PC-3 (cell line): ENCODE measurements at regions not wholly inside any gene's neighbourhood (a gene's known extent, or its start where the extent isn't known, plus 50 kb on each side); places are given as distances from the start of the nearest gene placed in this dataset.

Experiments used
- ATAC-seq: fragments of 200-7000 bp; cut with Tn5 transposase; 2 replicates; pipeline ENCODE4 v1.9.1; 2020; ENCODE audit warnings: mild to moderate bottlenecking, moderate library complexity
- BruUV-seq: library from RNA; stranded (reverse); fragments of 400-500 nt; replicated peaks from 2 replicates; lab custom pipeline; 2021; lab: Mats Ljungman, UMichigan
- CTCF ChIA-PET: fragments of 300-600 bp; sonication (Branson Sonifier 250); formaldehyde crosslinking; loops from one replicate; lab custom pipeline; 2022; ENCODE audit warnings: antibody characterized with exemption; lab: Charles Lee
- POLR2A ChIA-PET: fragments of 300-600 bp; sonication (Branson Sonifier 250); formaldehyde crosslinking; loops from one replicate; lab custom pipeline; 2022; ENCODE audit warnings: antibody characterized with exemption; ENCODE audit not compliant: unreplicated experiment; lab: Charles Lee
- DNase-seq: peaks from one replicate; pipeline ENCODE4 v3.0.0-alpha.2; 2015
- H2AFZ ChIP-seq: fragments of 300-600 bp; sonication (generic); 2 replicates; pipeline ENCODE4 v1.6.0; 2016; ENCODE audit warnings: antibody characterized with exemption, low read length
- H3F3A ChIP-seq: fragments of 300-600 bp; sonication (generic); one replicate; pipeline ENCODE4 v1.6.0; 2017; ENCODE audit warnings: antibody characterized with exemption, low read length, control low read depth, mild to moderate bottlenecking; ENCODE audit not compliant: unreplicated experiment
- H3K27ac ChIP-seq: fragments of 300-600 bp; sonication (generic); 2 replicates; pipeline ENCODE4 v1.5.1; 2016; ENCODE audit warnings: mild to moderate bottlenecking, low read length
- H3K27me3 ChIP-seq: fragments of 300-600 bp; sonication (generic); 2 replicates; pipeline ENCODE4 v1.6.1; 2016; ENCODE audit warnings: low read length, mixed read lengths
- H3K36me3 ChIP-seq: fragments of 300-600 bp; sonication (generic); 2 replicates; pipeline ENCODE4 v1.6.1; 2016; ENCODE audit warnings: low read depth, mixed run types, low read length, mixed read lengths
- H3K4me1 ChIP-seq: fragments of 300-600 bp; sonication (generic); 2 replicates; pipeline ENCODE4 v1.5.1; 2016; ENCODE audit warnings: low read length; ENCODE audit not compliant: insufficient read depth
- H3K4me2 ChIP-seq: fragments of 300-600 bp; sonication (generic); 2 replicates; pipeline ENCODE4 v1.6.0; 2016; ENCODE audit warnings: low read length
- H3K4me3 ChIP-seq: fragments of 300-600 bp; sonication (generic); 2 replicates; pipeline ENCODE4 v1.5.1; 2016; ENCODE audit warnings: mild to moderate bottlenecking, low read length, mixed read lengths
- H3K79me2 ChIP-seq: fragments of 300-600 bp; sonication (generic); 2 replicates; pipeline ENCODE4 v1.6.1; 2017; ENCODE audit warnings: low read length, mixed read lengths
- H3K9ac ChIP-seq: fragments of 300-600 bp; sonication (generic); 2 replicates; pipeline ENCODE4 v1.6.0; 2016; ENCODE audit warnings: mild to moderate bottlenecking, low read length
- H3K9me2 ChIP-seq: fragments of 300-600 bp; sonication (generic); replicated peaks from 2 replicates; pipeline ENCODE4 v1.6.1; 2016; ENCODE audit warnings: mixed run types, low read length, mixed read lengths
- H3K9me3 ChIP-seq: fragments of 300-600 bp; sonication (generic); 2 replicates; pipeline ENCODE4 v1.6.1; 2016; ENCODE audit warnings: low read length, mixed read lengths
- H4K20me1 ChIP-seq: fragments of 300-600 bp; sonication (generic); 2 replicates; pipeline ENCODE4 v1.6.1; 2016; ENCODE audit warnings: low read length, mixed read lengths
- CTCF ChIP-seq: fragments of 300-600 bp; sonication (generic); conservative IDR thresholded peaks from 2 replicates; pipeline ENCODE4 v1.5.1; 2017; ENCODE audit warnings: antibody characterized with exemption, low read depth, mild to moderate bottlenecking, low read length
- EZH2 ChIP-seq: fragments of 300-600 bp; sonication (generic); IDR thresholded peaks from one replicate; pipeline ENCODE4 v1.6.1; 2017; ENCODE audit warnings: antibody characterized with exemption, mild to moderate bottlenecking, low read length; ENCODE audit not compliant: unreplicated experiment
- EZH2phosphoT487 ChIP-seq: fragments of 300-600 bp; sonication (generic); IDR thresholded peaks from 2 replicates; pipeline ENCODE4 v1.6.1; 2018; ENCODE audit warnings: mild to moderate bottlenecking, antibody characterized with exemption, low read length, borderline replicate concordance
- intact Hi-C: fragments of 100-400 bp; cut with micrococcal nuclease; formaldehyde crosslinking; loops from 2 replicates; pipeline ENCODE4 v1.9.0; 2023

- no peaks in the 10 kb centered on the region for H3K36me3 ChIP-seq
- no peaks in the 10 kb centered on the region for H3K79me2 ChIP-seq
- H3K9me3 ChIP-seq: no peaks in the 10 kb centered on the region
- no peak for DNase-seq
- H2AFZ ChIP-seq: no peak overlapping the region
- no peak for ATAC-seq
- no peak overlapping the region for H3K4me3 ChIP-seq
- no peak overlapping the region for H3K9ac ChIP-seq
- H4K20me1 ChIP-seq: no peaks in the 10 kb centered on the region
- no peaks in the 10 kb centered on the region for H3K4me1 ChIP-seq
- no peak overlapping the region for H3K27ac ChIP-seq
- ChIA-PET POLR2A (interaction anchor here (0.6 kb wide), 1 partner anchor 167 kb away, joined by 3 read pairs; no protein-coding TSS in a partner anchor), CTCF (no interaction called here)
- no peaks in the 10 kb centered on the region for H3K9me2 ChIP-seq
- TF ChIP-seq EZH2: no peak
- no peak for TF ChIP-seq EZH2phosphoT487
- no peak for TF ChIP-seq CTCF
- H3K4me2 ChIP-seq: no peak overlapping the region
- H3K27me3 ChIP-seq: no peaks in the 10 kb centered on the region
- intact Hi-C loops: no loop called here
- no TSS peak for BruUV-seq
- no peaks in the 10 kb centered on the region for H3F3A ChIP-seq
Measured at GRCh38 chr16:79519448-79519847, 81.1 kb downstream of the MAF start.

- Histone ChIP-seq H2AFZ (no peak overlapping the region), H3K4me3 (no peak overlapping the region), H3K4me1 (no peaks in the 10 kb centered on the region), H3K9me3 (no peaks in the 10 kb centered on the region), H3F3A (no peaks in the 10 kb centered on the region), H3K9me2 (no peaks in the 10 kb centered on the region), H3K79me2 (no peaks in the 10 kb centered on the region), H3K27me3 (0 out of 2 replicates have a peak, but pooled peaks cover 5% of the 10 kb centered on the region), H3K27ac (no peak overlapping the region), H3K9ac (no peak overlapping the region), H4K20me1 (no peaks in the 10 kb centered on the region), H3K36me3 (no peaks in the 10 kb centered on the region), H3K4me2 (no peak overlapping the region)
- intact Hi-C loops: no loop called here
- DNase-seq (no peak), ATAC-seq (no peak)
- ChIA-PET CTCF (no interaction called here), POLR2A (no interaction called here)
- no peak for TF ChIP-seq EZH2
- BruUV-seq: no TSS peak
Measured at GRCh38 chr16:79517156-79517555, 83.4 kb downstream of the MAF start.

DNA sequence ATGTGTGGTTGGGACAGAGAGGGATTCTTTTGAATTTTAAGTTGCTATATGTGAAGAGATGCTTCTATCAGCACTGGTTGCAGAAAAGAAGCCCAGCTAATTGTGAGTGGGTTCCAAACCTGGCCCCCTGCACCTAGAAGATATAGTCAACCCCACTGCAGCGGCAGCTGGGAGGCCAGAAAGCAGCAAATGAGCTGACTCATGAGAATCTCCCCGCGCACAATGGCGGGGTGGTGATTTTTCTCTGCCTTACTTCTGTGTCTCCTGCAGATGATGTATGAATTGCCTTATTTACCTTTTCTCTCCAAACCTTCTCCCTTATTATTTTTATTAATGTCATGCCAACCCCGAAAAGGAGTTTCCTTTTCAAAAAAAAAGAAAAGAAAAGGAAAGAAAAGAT lies 89.7 kb downstream of the MAF start:
- H3K27ac ChIP-seq: no peak overlapping the region
- H2AFZ ChIP-seq: no peak overlapping the region
- H3K4me1 ChIP-seq: no peaks in the 10 kb centered on the region
- H3K9me3 ChIP-seq: no peaks in the 10 kb centered on the region
- H3K36me3 ChIP-seq: no peaks in the 10 kb centered on the region
- H3K4me2 ChIP-seq: no peak overlapping the region
- TF ChIP-seq EZH2phosphoT487 (no peak), CTCF (no peak), EZH2 (no peak)
- H3K9ac ChIP-seq: no peak overlapping the region
- ChIA-PET POLR2A (no interaction called here), CTCF (no interaction called here)
- ATAC-seq (no peak), DNase-seq (no peak)
- H3K9me2 ChIP-seq: no peaks in the 10 kb centered on the region
- H3F3A ChIP-seq: no peaks in the 10 kb centered on the region
- intact Hi-C loops: no loop called here
- BruUV-seq: no TSS peak
- H3K4me3 ChIP-seq: no peak overlapping the region
- H3K79me2 ChIP-seq: no peaks in the 10 kb centered on the region
- 0 out of 2 replicates have a peak, but pooled peaks cover 5% of the 10 kb centered on the region for H3K27me3 ChIP-seq
- H4K20me1 ChIP-seq: no peaks in the 10 kb centered on the region
